ENCODE measurements at regions not wholly inside any gene's neighbourhood (a gene's known extent, or its start where the extent isn't known, plus 50 kb on each side); places are given as distances from the start of the nearest gene placed in this dataset.

DNA sequence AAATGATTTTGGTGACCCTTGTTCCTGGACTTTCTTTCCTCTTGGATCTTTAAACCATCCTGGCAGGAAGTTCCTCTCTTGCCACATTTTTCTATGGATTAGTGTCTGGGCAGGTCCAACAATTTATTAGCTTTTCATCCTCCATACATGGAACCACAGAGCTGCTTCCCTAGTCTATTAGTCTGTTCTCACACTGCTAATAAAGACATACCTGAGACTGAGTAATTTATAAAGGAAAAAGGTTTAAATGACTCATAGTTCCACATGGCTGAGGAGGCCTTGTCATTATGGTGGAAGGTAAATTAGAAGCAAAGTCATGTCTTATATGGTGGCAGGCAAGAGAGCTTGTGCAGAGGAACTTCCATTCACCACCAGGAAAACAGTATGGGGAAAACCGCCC, 122.9 kb downstream of the DDX1 start:
- TF ChIP-seq CTCF (IDR thresholded peaks at IDR 0.05; ENCODE audit: low read length): no peak
- no peak for TF ChIP-seq EZH2 (optimal IDR thresholded peaks at IDR 0.05; ENCODE audit: low read depth, low read length)
- TF ChIP-seq EZH2phosphoT487 (IDR thresholded peaks at IDR 0.05; ENCODE audit: low read length): no peak
